Sciatic nerve (tissue), 2 donors: ENCODE measurements at regions not wholly inside any gene's neighbourhood (a gene's known extent, or its start where the extent isn't known, plus 50 kb on each side); places are given as distances from the start of the nearest gene placed in this dataset.
"Not testable (repeated sequence)": the region's sequence is repeated elsewhere in the genome, so short reads cannot be mapped to it uniquely, and the experiment has no call there.

ENCODE experiments used
- ATAC-seq: fragments of 200-7000 bp; cut with Tn5 transposase; one replicate; pipeline ENCODE4 v1.9.1; 2020; ENCODE audit warnings: mild to moderate bottlenecking, moderate library complexity
- DNase-seq: peaks from one replicate; pipeline ENCODE4 v3.0.0-alpha.2; 2020; ENCODE audit warnings: low spot score
- intact Hi-C: fragments of 100-400 bp; cut with DNase I; formaldehyde crosslinking; loops from one replicate; pipeline ENCODE4 v1.14.2; 2022
- donor health status: DM: no; HTN: no; CAD: no.
- donor health status: DM: no; HTN: no; CAD: no.

GRCh38 chr3:72080095-72080494 is 295.1 kb upstream of the PROK2 start:
- DNase-seq = no peak
- intact Hi-C loops = no loop called here
- no peak for ATAC-seq

GRCh38 chr3:72079369-72079872 is 294.5 kb upstream of the PROK2 start:
- DNase-seq (no peak), ATAC-seq (no peak)
- intact Hi-C loops = no loop called here

DNA sequence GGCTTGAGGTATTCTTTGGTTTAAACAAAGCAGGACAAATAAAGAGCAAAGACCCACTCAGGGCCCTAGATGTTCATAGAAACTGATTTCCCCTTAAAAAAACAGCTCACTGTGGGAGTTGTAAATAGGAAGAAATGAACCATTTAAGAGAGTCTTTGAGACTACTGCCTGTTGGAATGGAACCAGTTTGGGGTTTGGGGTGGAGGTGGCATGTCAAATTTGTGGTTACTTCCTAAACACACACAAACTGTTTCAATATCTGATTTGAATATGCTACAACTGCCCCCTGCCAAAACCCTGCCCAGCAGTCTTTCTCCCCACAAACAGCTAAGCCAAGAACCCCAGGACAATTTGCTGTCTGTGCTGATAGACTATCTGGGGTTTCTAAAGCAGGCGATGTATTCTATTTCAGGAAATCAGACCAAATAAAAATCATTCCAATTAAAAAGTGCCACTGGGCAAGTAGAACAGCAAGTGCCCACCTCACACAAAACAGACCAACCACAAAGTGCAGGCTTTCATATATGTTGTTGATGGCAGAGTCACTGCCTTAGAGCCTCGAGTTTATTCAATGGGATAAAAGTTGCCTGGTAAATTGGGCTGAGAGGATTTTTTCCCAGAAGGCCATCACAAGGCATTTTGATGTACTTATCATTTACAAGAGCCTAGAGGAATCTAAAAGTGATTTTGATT is 293.9 kb upstream of the PROK2 start:
- intact Hi-C loops = no loop called here
- DNase-seq (no peak), ATAC-seq (no peak)

GRCh38 chr3:72077473-72078259 is 292.7 kb upstream of the PROK2 start:
- DNase-seq (no peak), ATAC-seq (no peak)
- intact Hi-C loops = no loop called here

GRCh38 chr3:72075848-72076247 is 290.9 kb upstream of the PROK2 start:
- intact Hi-C loops, ATAC-seq, DNase-seq: not testable (repeated sequence)

- no peak for ATAC-seq
- intact Hi-C loops = no loop called here
- no peak for DNase-seq
Measured at GRCh38 chr3:72071624-72072023, 286.7 kb upstream of the PROK2 start.

- DNase-seq = no peak
- intact Hi-C loops = no loop called here
Measured at GRCh38 chr3:72070005-72070404, 285.1 kb upstream of the PROK2 start.

DNA sequence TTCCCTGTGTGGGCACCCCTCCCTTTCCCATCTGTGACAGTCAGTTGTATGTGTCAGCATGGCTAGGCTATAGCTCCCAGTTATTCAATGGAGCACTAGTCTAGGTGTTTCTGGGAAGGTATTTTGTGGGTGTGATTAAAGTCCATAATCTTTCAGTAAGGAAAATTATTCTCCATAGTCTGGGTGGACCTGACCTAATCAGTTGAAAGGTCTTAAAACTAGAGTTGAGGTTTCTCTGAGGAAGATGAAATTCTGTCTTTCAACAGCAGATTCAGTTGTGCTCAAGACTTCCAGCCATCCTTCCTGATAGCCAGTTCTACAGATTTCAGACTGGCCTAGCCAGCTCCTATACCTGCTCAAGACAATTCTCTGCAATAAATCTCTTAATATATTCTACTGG is 284.6 kb upstream of the PROK2 start:
- ATAC-seq (no peak), DNase-seq (no peak)
- intact Hi-C loops = no loop called here

More at GRCh38 chr3:72070005-72070404, 285.1 kb upstream of the PROK2 start:
- no peak for ATAC-seq

DNA sequence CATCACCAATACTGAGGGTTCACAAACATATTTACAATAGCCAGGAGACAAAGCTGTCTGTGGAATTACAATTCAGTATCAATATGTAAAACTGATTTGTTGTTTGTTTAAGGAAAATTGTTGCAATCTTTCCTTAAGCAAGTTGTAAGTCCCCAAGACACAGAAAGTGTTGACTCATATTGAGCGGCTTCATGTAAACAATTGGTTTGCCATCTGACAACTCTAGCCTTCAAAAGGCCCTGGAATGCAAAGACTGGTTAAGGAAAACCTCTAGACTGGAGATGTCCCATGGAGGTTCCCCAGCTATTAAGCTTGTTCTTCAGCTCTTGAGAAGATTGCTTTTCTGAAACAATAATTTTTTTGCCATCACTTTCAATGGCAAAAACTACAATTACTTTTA is 283.7 kb upstream of the PROK2 start:
- intact Hi-C loops = no loop called here
- ATAC-seq = no peak
- DNase-seq = no peak

GRCh38 chr3:72067721-72068120 is 282.8 kb upstream of the PROK2 start:
- ATAC-seq = no peak
- no peak for DNase-seq
- intact Hi-C loops = no loop called here

DNA sequence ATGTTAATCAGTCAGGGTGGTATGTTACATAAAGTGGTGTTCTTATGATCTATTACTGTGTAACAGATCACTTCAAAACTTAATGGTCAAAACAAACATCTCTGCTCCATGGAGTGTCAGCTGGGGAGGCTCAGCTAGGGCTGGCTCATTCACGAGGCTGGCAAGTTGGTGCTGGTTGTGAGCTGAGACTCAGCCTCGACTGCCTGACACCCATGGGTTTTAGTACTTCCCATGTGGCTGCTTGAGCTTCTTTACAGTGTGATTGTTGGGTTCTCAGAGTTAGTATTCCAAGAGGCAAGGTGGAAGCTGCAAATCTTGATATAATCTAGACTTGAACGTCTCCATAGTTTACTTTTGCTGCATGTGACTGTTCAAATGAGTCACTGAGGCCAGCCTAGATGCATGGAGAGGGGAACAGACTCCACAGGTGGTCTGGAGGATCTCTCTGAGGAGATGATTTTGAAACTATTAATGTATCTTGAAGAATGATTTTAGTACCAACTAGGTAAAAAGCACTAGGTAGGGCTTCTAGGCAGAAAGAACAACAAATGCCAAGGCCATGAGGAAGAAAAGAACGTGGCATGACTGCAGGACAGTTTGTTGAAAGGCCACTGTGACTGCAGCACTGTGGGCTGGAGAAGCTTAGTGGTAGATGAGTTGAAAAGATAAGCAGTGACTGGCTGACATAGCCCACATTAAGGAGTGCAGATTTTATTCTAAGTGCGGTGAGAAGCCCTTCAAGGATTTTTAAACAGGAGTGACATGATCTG is 281.1 kb upstream of the PROK2 start:
- intact Hi-C loops = no loop called here
- ATAC-seq = no peak
- no peak for DNase-seq

- DNase-seq (no peak), ATAC-seq (no peak)
- intact Hi-C loops = no loop called here
Measured at GRCh38 chr3:72065236-72065635, 280.3 kb upstream of the PROK2 start.

GRCh38 chr3:72064727-72065126 is 279.8 kb upstream of the PROK2 start:
- DNase-seq, ATAC-seq, intact Hi-C loops: not testable (repeated sequence)

DNA sequence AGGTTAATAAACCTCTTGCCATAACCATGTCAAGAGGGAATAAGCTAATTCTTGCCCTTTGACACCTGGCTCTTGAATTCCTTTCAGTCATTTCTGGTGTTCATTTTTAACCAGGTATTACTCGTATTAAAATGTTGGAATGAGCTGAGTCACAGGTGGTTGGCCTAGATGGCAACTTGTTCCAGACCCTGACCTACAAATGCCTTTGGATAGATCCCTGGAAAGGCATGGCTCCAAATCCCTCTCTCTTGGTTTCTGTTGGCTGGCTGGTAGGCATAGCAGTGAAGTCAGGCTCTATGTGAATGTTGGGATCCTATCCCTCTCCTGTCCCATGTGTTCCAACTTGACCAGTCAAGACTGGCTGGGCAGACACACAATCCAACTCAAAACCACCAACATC is 277.1 kb upstream of the PROK2 start:
- intact Hi-C loops = no loop called here
- ATAC-seq (no peak), DNase-seq (no peak)

- no peak for DNase-seq
- intact Hi-C loops = no loop called here
- ATAC-seq = no peak
Measured at GRCh38 chr3:72060447-72061034, 275.6 kb upstream of the PROK2 start.

DNA sequence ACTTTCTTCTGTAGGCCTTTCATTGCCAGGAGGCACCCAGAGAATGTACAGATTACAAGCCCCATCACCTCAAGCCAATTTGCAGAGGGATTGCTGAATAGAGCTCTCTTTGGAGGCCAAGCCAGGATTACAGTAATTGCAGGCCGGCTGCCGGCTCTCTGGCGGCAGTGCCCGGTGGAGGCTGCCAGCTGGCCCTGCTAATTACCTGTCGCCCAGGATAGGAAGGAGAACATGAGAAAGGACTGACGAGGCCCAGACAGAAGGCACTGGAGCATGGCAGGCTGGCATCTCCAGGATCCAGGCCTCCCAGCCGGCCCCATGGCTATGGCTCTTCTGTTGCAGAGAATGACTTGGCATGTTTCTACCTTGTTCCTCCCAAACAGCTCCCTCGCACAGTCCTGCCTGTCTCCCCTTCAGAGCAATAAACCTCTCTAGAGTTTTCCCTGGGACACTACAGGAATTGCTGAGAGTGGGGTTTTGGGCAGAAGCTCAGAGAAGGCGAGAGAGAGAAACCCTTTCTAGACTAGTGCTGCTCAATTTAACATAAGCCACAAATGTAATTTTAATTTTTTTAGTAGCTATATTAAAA is 273.6 kb upstream of the PROK2 start:
- ATAC-seq (no peak), DNase-seq (no peak)
- intact Hi-C loops = no loop called here

- DNase-seq (no peak), ATAC-seq (no peak)
- intact Hi-C loops = no loop called here
Measured at GRCh38 chr3:72055436-72055835, 270.5 kb upstream of the PROK2 start.

DNA sequence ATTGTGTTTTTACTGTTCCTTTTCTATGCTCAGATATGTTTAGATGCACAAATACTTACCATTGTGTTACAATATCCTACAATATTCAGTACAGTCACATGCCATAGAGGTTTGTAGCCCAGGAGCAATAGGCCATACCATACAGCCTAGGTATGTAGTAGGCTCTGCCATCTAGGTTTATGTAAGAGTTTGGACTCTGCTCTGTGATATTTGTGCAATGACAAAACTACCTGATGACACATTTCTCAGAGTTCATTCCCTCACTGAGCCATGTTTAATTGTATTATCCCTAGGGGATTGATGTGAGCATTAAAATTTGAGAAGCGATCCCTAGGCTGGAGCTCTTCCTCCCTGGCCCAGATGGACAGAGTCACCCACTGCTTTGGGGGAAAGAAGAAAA is 270.0 kb upstream of the PROK2 start:
- DNase-seq (no peak), ATAC-seq (no peak)
- intact Hi-C loops = no loop called here

- intact Hi-C loops = no loop called here
- ATAC-seq (no peak), DNase-seq (no peak)
Measured at GRCh38 chr3:72052841-72053409, 268.0 kb upstream of the PROK2 start.
